Cardiac fibroblast (primary cell): ENCODE measurements at regions not wholly inside any gene's neighbourhood (a gene's known extent, or its start where the extent isn't known, plus 50 kb on each side); places are given as distances from the start of the nearest gene placed in this dataset.
"Not testable (repeated sequence)": the region's sequence is repeated elsewhere in the genome, so short reads cannot be mapped to it uniquely, and the experiment has no call there.

Experiments
- DNase-seq, 2 donors: peaks; one replicate each; pipeline versions ENCODE4 v3.0.0 to v3.0.0-alpha.2; 2010; ENCODE audit warnings: low read depth in 2 of 2
- H3K4me3 ChIP-seq, 2 donors: replicated peaks in 1 of 2; 1 replicate in 1 of 2; 2 replicates in 1 of 2; pipeline ENCODE4 v1.5.1; 2011; ENCODE audit warnings: low read depth in 2 of 2, low read length in 2 of 2, mild to moderate bottlenecking in 2 of 2, moderate library complexity in 1 of 2

DNA sequence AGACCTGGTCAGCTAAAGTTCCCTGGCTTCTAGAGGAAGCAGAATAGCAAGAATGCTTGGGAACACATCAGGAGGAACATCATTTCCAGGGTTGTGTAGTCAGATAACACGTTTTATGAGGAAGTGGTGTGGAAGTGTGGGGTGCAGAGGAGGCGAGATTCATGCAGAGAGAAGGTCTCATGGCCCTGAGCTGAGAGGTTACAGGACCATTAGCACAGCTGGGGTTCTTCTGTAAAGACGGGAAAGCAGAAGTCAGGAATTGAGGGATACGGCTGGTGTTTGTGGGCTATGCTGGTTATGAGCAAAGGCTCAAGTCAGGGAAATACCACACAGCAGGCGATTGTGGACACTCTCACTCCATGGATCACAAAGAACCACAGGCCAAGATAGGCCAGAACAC lies 190.6 kb upstream of the IRF2BP2 start:
- H3K4me3 ChIP-seq, DNase-seq: not testable (repeated sequence)

- H3K4me3 ChIP-seq, result not testable (repeated sequence)
- DNase-seq, result peak in 1 of 2 donors; percentile 12
Observed at GRCh38 chr1:234799021-234799689, 189.2 kb upstream of the IRF2BP2 start.

- H3K4me3 ChIP-seq, DNase-seq: not testable (repeated sequence)
Observed at GRCh38 chr1:234797216-234797615, 187.2 kb upstream of the IRF2BP2 start.

GRCh38 chr1:234796438-234796792 lies 186.4 kb upstream of the IRF2BP2 start:
- not testable (repeated sequence) for H3K4me3 ChIP-seq, DNase-seq

GRCh38 chr1:234795711-234796437 lies 185.9 kb upstream of the IRF2BP2 start:
- not testable (repeated sequence) for H3K4me3 ChIP-seq
- DNase-seq, result peak in 1 of 2 donors; percentile 26

DNA sequence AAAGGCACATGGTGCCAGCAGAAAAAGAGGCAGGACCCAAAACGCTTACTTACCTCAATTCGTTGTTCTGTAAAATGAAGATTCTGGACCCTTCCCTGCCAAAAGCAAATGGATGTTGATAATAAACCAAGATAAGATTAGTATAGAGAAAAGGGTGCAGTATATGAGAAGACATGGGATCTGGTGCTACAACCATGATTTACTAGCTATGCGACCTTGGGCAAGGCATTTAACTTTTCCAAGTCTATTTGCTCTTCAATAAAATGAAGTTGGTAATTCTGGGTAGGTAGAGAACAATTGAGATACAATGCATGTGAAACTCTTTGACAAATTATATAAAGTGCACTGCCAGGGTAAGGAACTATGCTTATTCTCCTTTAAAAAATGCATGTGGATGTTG lies 185.0 kb upstream of the IRF2BP2 start:
- H3K4me3 ChIP-seq, DNase-seq: not testable (repeated sequence)

DNA sequence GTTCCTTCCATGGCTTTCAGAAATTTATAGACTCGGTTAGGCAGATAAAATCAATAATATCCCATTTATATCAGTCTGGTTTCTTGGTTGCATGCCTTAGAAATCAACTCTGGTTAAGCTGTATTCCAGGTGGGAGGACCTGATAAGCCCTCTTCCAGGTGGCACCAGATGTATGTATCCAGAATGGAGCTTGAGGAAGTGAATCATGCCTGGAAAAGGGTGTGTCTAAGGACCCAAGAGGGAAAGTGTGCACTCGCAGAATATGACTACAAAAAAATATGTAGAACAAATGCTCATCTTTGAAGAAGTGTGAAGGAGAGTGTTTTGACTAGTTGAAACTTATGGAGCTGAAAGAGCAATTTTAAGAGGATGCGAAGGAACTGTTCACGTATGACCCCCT lies 184.5 kb upstream of the IRF2BP2 start:
- DNase-seq, H3K4me3 ChIP-seq: not testable (repeated sequence)

GRCh38 chr1:234793924-234794323 lies 183.9 kb upstream of the IRF2BP2 start:
- not testable (repeated sequence) for H3K4me3 ChIP-seq

GRCh38 chr1:234792221-234792864 lies 182.4 kb upstream of the IRF2BP2 start:
- DNase-seq, H3K4me3 ChIP-seq: not testable (repeated sequence)

More at GRCh38 chr1:234793924-234794323, 183.9 kb upstream of the IRF2BP2 start:
- not testable (repeated sequence) for DNase-seq

GRCh38 chr1:234791615-234792014 lies 181.6 kb upstream of the IRF2BP2 start:
- not testable (repeated sequence) for H3K4me3 ChIP-seq, DNase-seq

- not testable (repeated sequence) for H3K4me3 ChIP-seq, DNase-seq
Observed at GRCh38 chr1:234790333-234790732, 180.4 kb upstream of the IRF2BP2 start.

DNA sequence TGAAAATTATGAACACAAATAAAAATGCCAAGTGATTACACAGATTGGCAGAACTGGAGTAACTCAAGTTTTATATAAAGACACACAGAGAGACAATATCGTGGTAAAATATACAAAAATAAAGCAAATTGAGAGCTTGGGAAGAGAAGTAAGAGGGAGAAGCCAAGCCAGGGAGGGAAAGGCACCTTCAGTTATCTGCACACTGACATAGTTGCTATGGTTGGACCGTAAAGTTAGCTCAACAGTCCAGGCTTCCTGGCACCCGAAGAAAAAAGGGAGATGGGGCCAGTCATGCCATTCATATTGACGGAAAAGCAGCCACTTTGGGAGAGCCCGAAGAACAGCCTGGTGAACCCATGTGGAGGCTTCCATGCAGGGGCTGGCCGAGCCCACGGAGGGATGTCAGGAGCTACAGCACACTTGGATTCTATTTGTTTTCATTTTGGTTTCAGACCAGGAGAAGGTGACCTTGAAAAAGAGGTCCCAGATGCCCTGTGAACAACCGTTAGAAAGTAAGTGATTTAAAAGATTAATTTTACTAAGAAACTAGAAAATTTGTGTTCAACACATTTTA lies 177.1 kb upstream of the IRF2BP2 start:
- DNase-seq, H3K4me3 ChIP-seq: not testable (repeated sequence)

- H3K4me3 ChIP-seq, DNase-seq: not testable (repeated sequence)
Observed at GRCh38 chr1:234785922-234786321, 175.9 kb upstream of the IRF2BP2 start.

DNA sequence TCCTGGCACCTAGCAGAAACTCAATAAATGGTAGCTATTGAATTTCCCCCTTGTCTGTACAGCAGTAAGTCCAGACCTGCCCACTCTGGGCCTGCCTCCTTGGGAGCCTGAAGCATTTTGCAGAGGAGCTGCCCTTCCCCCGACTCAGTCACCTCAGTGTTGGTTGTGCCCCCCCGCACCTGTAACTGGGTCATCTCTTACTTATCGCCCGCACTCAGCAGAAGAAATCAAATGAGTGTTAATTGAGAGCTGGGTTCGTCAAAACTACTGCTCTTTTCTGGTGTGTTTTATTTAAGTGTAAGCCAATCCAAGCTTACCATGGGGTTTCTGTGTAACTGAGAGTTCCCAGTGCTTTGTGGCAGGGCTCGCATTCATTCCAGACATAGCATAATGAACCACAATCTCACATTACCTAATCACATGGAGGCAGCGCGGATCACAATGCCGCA lies 175.5 kb upstream of the IRF2BP2 start:
- H3K4me3 ChIP-seq, result not testable (repeated sequence)
- DNase-seq, result peak in 1 of 2 donors; percentile 44

DNA sequence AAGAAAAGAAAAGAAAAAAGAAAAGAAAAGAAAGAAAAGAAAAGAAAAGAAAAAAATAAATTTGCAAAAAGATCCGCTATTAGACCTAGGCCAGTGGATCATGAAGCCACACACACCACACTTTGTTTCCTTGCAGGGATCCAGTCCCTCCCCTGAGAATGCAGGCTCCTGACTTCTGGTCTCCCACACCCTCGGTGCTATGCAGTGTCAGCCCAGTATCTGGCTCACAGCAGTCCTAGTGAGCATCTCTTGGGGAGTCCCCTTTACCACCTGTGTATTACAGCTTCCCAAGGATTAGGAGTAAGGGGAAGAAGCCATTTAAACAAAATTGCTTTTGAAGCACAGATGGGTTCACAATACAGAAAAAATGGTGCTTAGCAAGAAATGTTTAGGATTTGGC lies 174.1 kb upstream of the IRF2BP2 start:
- not testable (repeated sequence) for DNase-seq, H3K4me3 ChIP-seq
